Osteoblast (primary cell): ENCODE measurements at regions not wholly inside any gene's neighbourhood (a gene's known extent, or its start where the extent isn't known, plus 50 kb on each side); places are given as distances from the start of the nearest gene placed in this dataset.

ENCODE experiments used
- DNase-seq: peaks from one replicate; pipeline ENCODE4 v3.0.0; 2011; ENCODE audit warnings: low spot score, mixed read lengths; ENCODE audit not compliant: insufficient read length; ENCODE audit errors: missing footprints
- H2AFZ ChIP-seq: 2 replicates; pipeline ENCODE4 v1.6.0; 2011; ENCODE audit warnings: mild to moderate bottlenecking, low read length
- H3K27ac ChIP-seq: 2 replicates; pipeline ENCODE4 v1.5.1; 2011; ENCODE audit warnings: mild to moderate bottlenecking, low read depth, low read length, moderate library complexity
- H3K27me3 ChIP-seq: 2 replicates; pipeline ENCODE4 v1.6.0; 2012; ENCODE audit warnings: mild to moderate bottlenecking, control low read depth, inconsistent platforms, low read length, moderate library complexity; ENCODE audit not compliant: insufficient read depth
- H3K36me3 ChIP-seq: 2 replicates; pipeline ENCODE4 v1.5.1; 2011; ENCODE audit warnings: mild to moderate bottlenecking, low read length, control low read depth, moderate library complexity; ENCODE audit not compliant: insufficient read depth
- H3K4me1 ChIP-seq: 2 replicates; pipeline ENCODE4 v1.5.1; 2011; ENCODE audit warnings: mild to moderate bottlenecking, low read length, control low read depth, moderate library complexity; ENCODE audit not compliant: insufficient read depth
- H3K4me2 ChIP-seq: 2 replicates; pipeline ENCODE4 v1.6.0; 2011; ENCODE audit warnings: mild to moderate bottlenecking, low read length; ENCODE audit not compliant: insufficient read depth
- H3K4me3 ChIP-seq: fragments of 200-600 bp; sonication (generic); 3 replicates; pipeline ENCODE4 v1.5.1; 2012; ENCODE audit warnings: mild to moderate bottlenecking, low read length, inconsistent platforms; ENCODE audit not compliant: insufficient read depth
- H3K79me2 ChIP-seq: 2 replicates; pipeline ENCODE4 v1.6.0; 2012; ENCODE audit warnings: mild to moderate bottlenecking, low read length, control low read depth, inconsistent platforms; ENCODE audit not compliant: insufficient read depth
- H3K9me3 ChIP-seq: 2 replicates; pipeline ENCODE4 v1.5.1; 2011; ENCODE audit warnings: low read depth, low read length, control low read depth
- H4K20me1 ChIP-seq: 2 replicates; pipeline ENCODE4 v1.6.0; 2012; ENCODE audit warnings: mild to moderate bottlenecking, low read length, control low read depth; ENCODE audit not compliant: insufficient read depth
- TF ChIP-seq, protein P1 (sequence below): IDR thresholded peaks from 2 replicates; pipeline ENCODE4 v1.5.1; 2011; ENCODE audit warnings: mild to moderate bottlenecking, low read depth, low read length, moderate library complexity; ENCODE audit errors: extremely low read depth

DNA sequence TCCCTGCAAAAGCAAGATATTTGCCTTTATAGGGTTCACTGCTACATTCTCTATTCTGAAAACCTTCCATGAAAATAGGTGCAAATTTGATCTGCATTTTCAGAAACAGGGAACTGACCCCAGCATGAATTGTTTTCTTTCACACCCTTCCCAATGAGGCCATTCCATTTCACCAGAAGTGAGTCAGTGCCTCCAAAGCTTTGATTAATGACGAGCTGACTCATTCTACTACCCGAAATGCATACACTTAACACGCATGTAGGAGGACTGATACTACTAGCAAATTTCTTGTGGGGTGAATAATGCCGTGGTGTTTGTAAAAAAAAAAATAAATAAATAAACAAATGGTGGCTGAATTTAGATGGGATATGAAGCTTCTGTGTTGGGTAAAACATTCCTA, 146.9 kb upstream of the FGF13 start:
- no peak overlapping the region for H3K27ac ChIP-seq
- H3K27me3 ChIP-seq = no peaks in the 10 kb centered on the region
- H3K4me3 ChIP-seq = no peak overlapping the region
- TF ChIP-seq, protein P1, sequence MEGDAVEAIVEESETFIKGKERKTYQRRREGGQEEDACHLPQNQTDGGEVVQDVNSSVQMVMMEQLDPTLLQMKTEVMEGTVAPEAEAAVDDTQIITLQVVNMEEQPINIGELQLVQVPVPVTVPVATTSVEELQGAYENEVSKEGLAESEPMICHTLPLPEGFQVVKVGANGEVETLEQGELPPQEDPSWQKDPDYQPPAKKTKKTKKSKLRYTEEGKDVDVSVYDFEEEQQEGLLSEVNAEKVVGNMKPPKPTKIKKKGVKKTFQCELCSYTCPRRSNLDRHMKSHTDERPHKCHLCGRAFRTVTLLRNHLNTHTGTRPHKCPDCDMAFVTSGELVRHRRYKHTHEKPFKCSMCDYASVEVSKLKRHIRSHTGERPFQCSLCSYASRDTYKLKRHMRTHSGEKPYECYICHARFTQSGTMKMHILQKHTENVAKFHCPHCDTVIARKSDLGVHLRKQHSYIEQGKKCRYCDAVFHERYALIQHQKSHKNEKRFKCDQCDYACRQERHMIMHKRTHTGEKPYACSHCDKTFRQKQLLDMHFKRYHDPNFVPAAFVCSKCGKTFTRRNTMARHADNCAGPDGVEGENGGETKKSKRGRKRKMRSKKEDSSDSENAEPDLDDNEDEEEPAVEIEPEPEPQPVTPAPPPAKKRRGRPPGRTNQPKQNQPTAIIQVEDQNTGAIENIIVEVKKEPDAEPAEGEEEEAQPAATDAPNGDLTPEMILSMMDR = no peak
- no peaks in the 10 kb centered on the region for H3K9me3 ChIP-seq
- no peak overlapping the region for H3K4me2 ChIP-seq
- H3K79me2 ChIP-seq = no peaks in the 10 kb centered on the region
- H2AFZ ChIP-seq = no peak overlapping the region
- H4K20me1 ChIP-seq = no peaks in the 10 kb centered on the region
- no peaks in the 10 kb centered on the region for H3K36me3 ChIP-seq
- DNase-seq = no peak
- no peaks in the 10 kb centered on the region for H3K4me1 ChIP-seq

DNA sequence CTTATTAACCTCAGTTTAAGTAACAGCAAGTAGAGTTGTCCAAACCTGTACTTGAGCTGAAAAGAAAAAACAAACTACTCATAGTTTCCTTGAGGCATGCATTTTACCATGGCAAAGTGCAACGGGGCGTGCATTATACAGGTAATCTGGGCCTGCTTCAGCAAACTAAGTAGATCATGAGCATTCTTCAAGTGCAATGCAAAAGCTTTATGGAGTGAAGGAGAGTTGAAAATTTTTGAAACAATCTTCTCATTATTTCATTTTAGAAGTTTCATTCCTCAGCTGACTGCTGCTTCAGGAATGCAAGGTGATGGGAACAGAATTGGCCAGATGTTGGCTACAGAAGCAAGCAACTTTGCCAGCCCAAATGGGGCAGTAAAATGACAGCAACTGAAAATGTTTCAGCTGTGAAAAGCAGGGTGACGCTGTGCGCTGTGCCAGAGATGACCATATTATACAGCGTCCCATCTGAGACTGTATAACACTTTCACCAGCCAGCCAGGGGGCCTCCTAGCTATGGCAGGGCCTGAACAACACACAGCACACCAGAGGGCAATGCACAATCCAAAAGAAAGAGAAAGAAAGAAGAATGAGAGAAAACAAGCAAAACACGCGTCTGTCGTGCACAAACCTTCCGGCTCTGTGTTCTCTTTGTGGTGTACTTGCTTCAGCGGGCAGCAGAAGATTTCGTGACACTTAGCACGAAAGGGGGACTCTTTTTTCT, 145.5 kb upstream of the FGF13 start:
- Histone ChIP-seq H3K4me3 (no peak overlapping the region), H3K79me2 (no peaks in the 10 kb centered on the region), H2AFZ (no peak overlapping the region), H3K9me3 (no peaks in the 10 kb centered on the region), H3K4me1 (no peaks in the 10 kb centered on the region), H3K4me2 (no peak overlapping the region), H3K27me3 (no peaks in the 10 kb centered on the region), H3K27ac (no peak overlapping the region), H4K20me1 (no peaks in the 10 kb centered on the region), H3K36me3 (no peaks in the 10 kb centered on the region)
- TF ChIP-seq, protein P1 = no peak
- no peak for DNase-seq

DNA sequence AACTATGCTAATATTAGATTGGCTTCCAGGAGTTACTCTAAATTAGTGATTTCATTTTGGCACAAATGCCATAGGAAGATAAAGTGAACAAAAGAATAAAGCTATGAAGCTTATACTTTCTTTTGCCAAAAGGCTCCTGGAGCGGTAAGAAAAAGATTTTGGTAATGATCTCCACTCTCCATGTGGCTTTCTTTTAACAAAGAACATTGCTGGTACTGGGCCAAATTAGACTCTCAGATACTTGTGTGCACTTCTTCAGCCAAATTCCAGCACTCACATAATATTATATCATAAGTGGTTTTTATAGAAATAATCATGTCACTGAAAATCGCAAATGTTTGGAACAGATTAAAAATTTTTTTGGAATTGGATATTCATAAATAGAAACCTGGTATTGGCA, 142.4 kb upstream of the FGF13 start:
- Histone ChIP-seq H3K4me2 (no peak overlapping the region), H3K27me3 (no peaks in the 10 kb centered on the region), H3K4me1 (no peaks in the 10 kb centered on the region), H3K79me2 (no peaks in the 10 kb centered on the region), H4K20me1 (no peaks in the 10 kb centered on the region), H3K36me3 (no peaks in the 10 kb centered on the region), H3K9me3 (no peaks in the 10 kb centered on the region), H3K27ac (no peak overlapping the region), H2AFZ (no peak overlapping the region), H3K4me3 (no peak overlapping the region)
- TF ChIP-seq, protein P1 = no peak
- DNase-seq = no peak

DNA sequence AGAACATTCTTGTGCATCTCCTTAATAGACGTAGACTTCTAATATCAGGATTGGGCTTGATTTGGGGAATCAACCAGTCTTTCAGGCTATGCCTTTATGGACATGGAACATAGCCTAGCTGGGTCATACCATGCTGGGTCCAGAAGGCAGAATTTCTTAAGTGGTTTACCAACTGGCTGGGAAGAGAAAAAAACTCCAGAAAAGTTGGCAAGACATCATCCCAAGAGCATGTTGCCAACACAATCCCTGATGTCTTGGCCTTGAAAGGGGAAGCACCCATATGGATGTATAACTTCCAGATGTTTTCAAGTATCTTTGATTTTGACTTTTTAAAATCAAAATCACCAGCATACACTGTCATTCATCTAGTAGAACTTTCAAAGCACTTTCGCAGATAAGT, 138.0 kb upstream of the FGF13 start:
- Histone ChIP-seq H3K79me2 (no peaks in the 10 kb centered on the region), H2AFZ (no peak overlapping the region), H3K27me3 (no peaks in the 10 kb centered on the region), H3K27ac (no peak overlapping the region), H3K4me1 (no peaks in the 10 kb centered on the region), H3K4me2 (no peak overlapping the region), H4K20me1 (no peaks in the 10 kb centered on the region), H3K36me3 (no peaks in the 10 kb centered on the region), H3K9me3 (no peaks in the 10 kb centered on the region), H3K4me3 (no peak overlapping the region)
- TF ChIP-seq, protein P1 = no peak
- DNase-seq = no peak
